ENCODE measurements at regions not wholly inside any gene's neighbourhood (a gene's known extent, or its start where the extent isn't known, plus 50 kb on each side); places are given as distances from the start of the nearest gene placed in this dataset.

DNA sequence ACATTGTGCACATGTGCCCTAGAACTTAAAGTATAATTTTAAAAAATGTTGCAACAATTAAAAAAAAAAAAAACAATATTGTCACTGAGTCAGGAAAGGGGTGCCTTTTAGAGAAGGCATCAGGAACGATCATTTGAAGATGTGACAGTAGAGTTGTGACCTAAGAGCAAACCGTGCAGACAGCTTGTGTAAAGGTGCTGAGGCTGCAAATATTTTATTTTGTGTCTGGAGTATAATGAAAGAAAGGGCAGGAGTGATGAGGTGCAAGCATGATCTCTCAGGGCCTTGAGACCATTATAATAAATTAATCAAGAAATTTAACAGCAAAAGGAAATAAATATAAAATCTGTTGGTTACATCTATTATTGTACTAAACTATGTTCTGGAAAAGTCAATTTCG is 1219.7 kb downstream of the OLFM4 start:
- TF ChIP-seq, protein P1, sequence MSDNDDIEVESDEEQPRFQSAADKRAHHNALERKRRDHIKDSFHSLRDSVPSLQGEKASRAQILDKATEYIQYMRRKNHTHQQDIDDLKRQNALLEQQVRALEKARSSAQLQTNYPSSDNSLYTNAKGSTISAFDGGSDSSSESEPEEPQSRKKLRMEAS (IDR thresholded peaks at IDR 0.05): no peak
- TF ChIP-seq SP1 (IDR thresholded peaks at IDR 0.05; ENCODE audit: low read depth, low read length): no peak
- no peak for TF ChIP-seq POLR2A (IDR thresholded peaks at IDR 0.05; ENCODE audit: control extremely low read depth in 1 of 2, low read depth in 2 of 2, low read length in 2 of 2)
- TF ChIP-seq CBX5 (IDR thresholded peaks at IDR 0.05; ENCODE audit: low read depth, low read length): no peak
- no peak for TF ChIP-seq SIN3A (conservative IDR thresholded peaks at IDR 0.05 in 1 of 2, IDR thresholded peaks at IDR 0.05 in 1 of 2; ENCODE audit: low read depth in 1 of 2, low read length in 2 of 2)
- TF ChIP-seq, protein P2, sequence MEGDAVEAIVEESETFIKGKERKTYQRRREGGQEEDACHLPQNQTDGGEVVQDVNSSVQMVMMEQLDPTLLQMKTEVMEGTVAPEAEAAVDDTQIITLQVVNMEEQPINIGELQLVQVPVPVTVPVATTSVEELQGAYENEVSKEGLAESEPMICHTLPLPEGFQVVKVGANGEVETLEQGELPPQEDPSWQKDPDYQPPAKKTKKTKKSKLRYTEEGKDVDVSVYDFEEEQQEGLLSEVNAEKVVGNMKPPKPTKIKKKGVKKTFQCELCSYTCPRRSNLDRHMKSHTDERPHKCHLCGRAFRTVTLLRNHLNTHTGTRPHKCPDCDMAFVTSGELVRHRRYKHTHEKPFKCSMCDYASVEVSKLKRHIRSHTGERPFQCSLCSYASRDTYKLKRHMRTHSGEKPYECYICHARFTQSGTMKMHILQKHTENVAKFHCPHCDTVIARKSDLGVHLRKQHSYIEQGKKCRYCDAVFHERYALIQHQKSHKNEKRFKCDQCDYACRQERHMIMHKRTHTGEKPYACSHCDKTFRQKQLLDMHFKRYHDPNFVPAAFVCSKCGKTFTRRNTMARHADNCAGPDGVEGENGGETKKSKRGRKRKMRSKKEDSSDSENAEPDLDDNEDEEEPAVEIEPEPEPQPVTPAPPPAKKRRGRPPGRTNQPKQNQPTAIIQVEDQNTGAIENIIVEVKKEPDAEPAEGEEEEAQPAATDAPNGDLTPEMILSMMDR (IDR thresholded peaks at IDR 0.05; ENCODE audit: control extremely low read depth in 1 of 3, insufficient read depth in 1 of 3, low read depth in 1 of 3, low read length in 3 of 3): no peak
- TF ChIP-seq EZH2 (IDR thresholded peaks at IDR 0.05; ENCODE audit: low read depth, low read length, severe bottlenecking): no peak

Measured in H1 (cell line).